ENCODE measurements at regions not wholly inside any gene's neighbourhood (a gene's known extent, or its start where the extent isn't known, plus 50 kb on each side); places are given as distances from the start of the nearest gene placed in this dataset.

DNA sequence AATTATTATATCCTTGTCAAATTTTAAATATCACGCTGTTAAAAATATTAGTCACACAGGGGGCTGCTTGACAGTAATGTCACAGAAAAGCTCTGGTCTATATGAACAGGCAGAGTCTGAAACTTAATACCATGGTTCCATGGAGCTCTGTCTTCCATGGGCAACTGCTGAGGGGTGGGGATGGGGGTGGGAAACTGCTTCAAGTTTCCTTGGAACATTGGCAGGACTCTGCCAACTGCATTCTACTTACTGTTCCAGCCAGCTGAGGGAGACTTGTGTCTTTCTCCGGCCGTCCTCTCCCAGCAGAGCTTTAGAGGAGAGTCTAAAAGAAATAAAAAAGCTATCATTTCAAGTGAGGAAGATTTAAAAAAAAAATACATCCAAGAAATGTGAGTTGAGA lies 348.7 kb downstream of the ZIC1 start:
- Histone ChIP-seq H3K4me3 (no peak overlapping the region), H3K27me3 (replicated peaks in 1 of 2; ENCODE audit: control insufficient read depth in 2 of 2, insufficient read depth in 2 of 2, low read length in 1 of 2) (no peaks in the 10 kb centered on the region), H3K27ac (ENCODE audit: control insufficient read depth, insufficient read depth) (no peak overlapping the region), H3K9me3 (replicated peaks; ENCODE audit: control insufficient read depth, insufficient read depth, low read length) (no peaks in the 10 kb centered on the region), H3K9ac (ENCODE audit: control insufficient read depth, insufficient read depth, low read length) (no peak overlapping the region), H3K4me2 (ENCODE audit: control insufficient read depth, insufficient read depth) (no peak overlapping the region), H3K79me2 (ENCODE audit: control insufficient read depth, insufficient read depth, low read length) (no peaks in the 10 kb centered on the region), H3K36me3 (ENCODE audit: control insufficient read depth in 2 of 2, insufficient read depth in 2 of 2, low read length in 1 of 2) (no peaks in the 10 kb centered on the region), H2AFZ (ENCODE audit: control insufficient read depth, low read depth, low read length) (no peak overlapping the region), H3K4me1 (ENCODE audit: control insufficient read depth, insufficient read depth, low read length) (no peaks in the 10 kb centered on the region), H4K20me1 (ENCODE audit: control insufficient read depth, insufficient read depth) (no peaks in the 10 kb centered on the region)
- in situ Hi-C loops (cut with MboI) (no loop called here), intact Hi-C loops (cut with micrococcal nuclease; ENCODE audit: unreplicated experiment) (no loop called here)
- ATAC-seq (no peak), FAIRE-seq (no peak), DNase-seq (ENCODE audit: low read depth, low spot score) (no peak)
- TF ChIP-seq IKZF1 (conservative IDR thresholded peaks at IDR 0.05) = no peak
- no peak for TF ChIP-seq MYC (IDR thresholded peaks at IDR 0.05; ENCODE audit: insufficient read depth, insufficient read length, insufficient replicate concordance, low read length, severe bottlenecking)
- TF ChIP-seq KLF5 (IDR thresholded peaks at IDR 0.05; ENCODE audit: partially characterized antibody) = no peak
- TF ChIP-seq NRF1 (conservative IDR thresholded peaks at IDR 0.05; ENCODE audit: low read depth, low read length) = no peak
- no peak for TF ChIP-seq ZZZ3 (IDR thresholded peaks at IDR 0.05; ENCODE audit: control insufficient read depth, insufficient read length, low read depth)
- TF ChIP-seq RFX5 (IDR thresholded peaks at IDR 0.05; ENCODE audit: low read depth, low read length) = no peak
- no peak for TF ChIP-seq HDAC6 (IDR thresholded peaks at IDR 0.05; ENCODE audit: unreplicated experiment)
- TF ChIP-seq, protein P1, sequence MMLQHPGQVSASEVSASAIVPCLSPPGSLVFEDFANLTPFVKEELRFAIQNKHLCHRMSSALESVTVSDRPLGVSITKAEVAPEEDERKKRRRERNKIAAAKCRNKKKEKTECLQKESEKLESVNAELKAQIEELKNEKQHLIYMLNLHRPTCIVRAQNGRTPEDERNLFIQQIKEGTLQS (IDR thresholded peaks at IDR 0.05; ENCODE audit: borderline replicate concordance, extremely low read depth, low read depth, low read length) = no peak
- no peak for TF ChIP-seq ZNF207 (IDR thresholded peaks at IDR 0.05; ENCODE audit: borderline replicate concordance)
- TF ChIP-seq, protein P2, sequence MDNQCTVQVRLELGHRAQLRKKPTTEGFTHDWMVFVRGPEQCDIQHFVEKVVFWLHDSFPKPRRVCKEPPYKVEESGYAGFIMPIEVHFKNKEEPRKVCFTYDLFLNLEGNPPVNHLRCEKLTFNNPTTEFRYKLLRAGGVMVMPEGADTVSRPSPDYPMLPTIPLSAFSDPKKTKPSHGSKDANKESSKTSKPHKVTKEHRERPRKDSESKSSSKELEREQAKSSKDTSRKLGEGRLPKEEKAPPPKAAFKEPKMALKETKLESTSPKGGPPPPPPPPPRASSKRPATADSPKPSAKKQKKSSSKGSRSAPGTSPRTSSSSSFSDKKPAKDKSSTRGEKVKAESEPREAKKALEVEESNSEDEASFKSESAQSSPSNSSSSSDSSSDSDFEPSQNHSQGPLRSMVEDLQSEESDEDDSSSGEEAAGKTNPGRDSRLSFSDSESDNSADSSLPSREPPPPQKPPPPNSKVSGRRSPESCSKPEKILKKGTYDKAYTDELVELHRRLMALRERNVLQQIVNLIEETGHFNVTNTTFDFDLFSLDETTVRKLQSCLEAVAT (IDR thresholded peaks at IDR 0.05) = no peak
- no peak for TF ChIP-seq BMI1 (IDR thresholded peaks at IDR 0.05; ENCODE audit: borderline replicate concordance)
- no peak for TF ChIP-seq KDM1A (IDR thresholded peaks at IDR 0.05; ENCODE audit: borderline replicate concordance)
- no peak for TF ChIP-seq RAD21 (IDR thresholded peaks at IDR 0.05; ENCODE audit: insufficient read depth, low read depth, low read length)
- TF ChIP-seq BHLHE40 (IDR thresholded peaks at IDR 0.05; ENCODE audit: borderline replicate concordance in 1 of 2, low read depth in 2 of 2, low read length in 1 of 2) = no peak
- TF ChIP-seq NFYA (IDR thresholded peaks at IDR 0.05; ENCODE audit: borderline replicate concordance, low read depth, low read length) = no peak
- TF ChIP-seq GATAD2B (conservative IDR thresholded peaks at IDR 0.05; ENCODE audit: low read depth) = no peak
- TF ChIP-seq, protein P3, sequence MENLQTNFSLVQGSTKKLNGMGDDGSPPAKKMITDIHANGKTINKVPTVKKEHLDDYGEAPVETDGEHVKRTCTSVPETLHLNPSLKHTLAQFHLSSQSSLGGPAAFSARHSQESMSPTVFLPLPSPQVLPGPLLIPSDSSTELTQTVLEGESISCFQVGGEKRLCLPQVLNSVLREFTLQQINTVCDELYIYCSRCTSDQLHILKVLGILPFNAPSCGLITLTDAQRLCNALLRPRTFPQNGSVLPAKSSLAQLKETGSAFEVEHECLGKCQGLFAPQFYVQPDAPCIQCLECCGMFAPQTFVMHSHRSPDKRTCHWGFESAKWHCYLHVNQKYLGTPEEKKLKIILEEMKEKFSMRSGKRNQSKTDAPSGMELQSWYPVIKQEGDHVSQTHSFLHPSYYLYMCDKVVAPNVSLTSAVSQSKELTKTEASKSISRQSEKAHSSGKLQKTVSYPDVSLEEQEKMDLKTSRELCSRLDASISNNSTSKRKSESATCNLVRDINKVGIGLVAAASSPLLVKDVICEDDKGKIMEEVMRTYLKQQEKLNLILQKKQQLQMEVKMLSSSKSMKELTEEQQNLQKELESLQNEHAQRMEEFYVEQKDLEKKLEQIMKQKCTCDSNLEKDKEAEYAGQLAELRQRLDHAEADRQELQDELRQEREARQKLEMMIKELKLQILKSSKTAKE (IDR thresholded peaks at IDR 0.05; ENCODE audit: low read depth, poor library complexity, severe bottlenecking) = no peak
- no peak for TF ChIP-seq CBFB (IDR thresholded peaks at IDR 0.05; ENCODE audit: low read depth)
- TF ChIP-seq, protein P4, sequence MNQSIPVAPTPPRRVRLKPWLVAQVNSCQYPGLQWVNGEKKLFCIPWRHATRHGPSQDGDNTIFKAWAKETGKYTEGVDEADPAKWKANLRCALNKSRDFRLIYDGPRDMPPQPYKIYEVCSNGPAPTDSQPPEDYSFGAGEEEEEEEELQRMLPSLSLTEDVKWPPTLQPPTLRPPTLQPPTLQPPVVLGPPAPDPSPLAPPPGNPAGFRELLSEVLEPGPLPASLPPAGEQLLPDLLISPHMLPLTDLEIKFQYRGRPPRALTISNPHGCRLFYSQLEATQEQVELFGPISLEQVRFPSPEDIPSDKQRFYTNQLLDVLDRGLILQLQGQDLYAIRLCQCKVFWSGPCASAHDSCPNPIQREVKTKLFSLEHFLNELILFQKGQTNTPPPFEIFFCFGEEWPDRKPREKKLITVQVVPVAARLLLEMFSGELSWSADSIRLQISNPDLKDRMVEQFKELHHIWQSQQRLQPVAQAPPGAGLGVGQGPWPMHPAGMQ (IDR thresholded peaks at IDR 0.05; ENCODE audit: borderline replicate concordance) = no peak
- TF ChIP-seq CREB1 (IDR thresholded peaks at IDR 0.05; ENCODE audit: low read depth) = no peak
- CTCF ChIA-PET = no interaction called here
- POLR2A ChIA-PET = interaction anchor here (0.6 kb wide), 1 partner anchor 33 kb away, joined by 3 read pairs; no protein-coding TSS in a partner anchor
- SMC1A ChIA-PET (ENCODE audit: uncharacterized antibody, unreplicated experiment) = interaction anchor here (0.9 to 2.5 kb wide), 2 partner anchors 13 to 90 kb away, joined by 3 to 8 read pairs; no protein-coding TSS in a partner anchor
- no TSS peak for BruUV-seq (replicated peaks)
- RAD21 ChIA-PET (ENCODE audit: unreplicated experiment) = interaction anchor here (0.7 kb wide), 1 partner anchor 24 kb away, joined by 3 read pairs; no protein-coding TSS in a partner anchor
- WGBS (ENCODE audit: insufficient coverage, insufficient replicate concordance, low lambda C conversion rate, missing lambda C conversion rate) = 38% methylated on average over 3 of the region's 3 CpGs
